ACC112 (cell line): ENCODE measurements at regions not wholly inside any gene's neighbourhood (a gene's known extent, or its start where the extent isn't known, plus 50 kb on each side); places are given as distances from the start of the nearest gene placed in this dataset.

Experiments
- H2AFZ ChIP-seq: fragments of 200-600 bp; sonication (generic); one replicate; pipeline ENCODE4 v1.6.0; 2017; ENCODE audit warnings: antibody characterized with exemption, low read length; ENCODE audit not compliant: unreplicated experiment
- H3K27ac ChIP-seq: fragments of 200-600 bp; sonication (generic); 2 replicates; pipeline ENCODE4 v1.5.1; 2014; ENCODE audit warnings: low read depth, mild to moderate bottlenecking, antibody characterized with exemption, low read length, moderate library complexity
- H3K27me3 ChIP-seq: fragments of 200-600 bp; sonication (generic); 2 replicates; pipeline ENCODE4 v1.6.1; 2014; ENCODE audit warnings: mild to moderate bottlenecking, antibody characterized with exemption, low read length, moderate library complexity, mixed read lengths; ENCODE audit not compliant: insufficient read depth
- H3K36me3 ChIP-seq: fragments of 200-600 bp; sonication (generic); 2 replicates; pipeline ENCODE4 v1.6.1; 2016; ENCODE audit warnings: mild to moderate bottlenecking, antibody characterized with exemption, low read length, moderate library complexity, mixed read lengths; ENCODE audit not compliant: insufficient read depth
- H3K4me1 ChIP-seq: fragments of 200-600 bp; sonication (generic); one replicate; pipeline ENCODE4 v1.6.1; 2016; ENCODE audit warnings: low read length, mixed read lengths; ENCODE audit not compliant: insufficient read depth, unreplicated experiment, control insufficient read depth
- H3K4me3 ChIP-seq: fragments of 200-600 bp; sonication (generic); 2 replicates; pipeline ENCODE4 v1.5.1; 2014; ENCODE audit warnings: mild to moderate bottlenecking, low read depth, low read length
- H3K79me2 ChIP-seq: fragments of 200-600 bp; sonication (generic); one replicate; pipeline ENCODE4 v1.6.0; 2016; ENCODE audit warnings: low read length; ENCODE audit not compliant: control insufficient read depth, unreplicated experiment, insufficient read depth

DNA sequence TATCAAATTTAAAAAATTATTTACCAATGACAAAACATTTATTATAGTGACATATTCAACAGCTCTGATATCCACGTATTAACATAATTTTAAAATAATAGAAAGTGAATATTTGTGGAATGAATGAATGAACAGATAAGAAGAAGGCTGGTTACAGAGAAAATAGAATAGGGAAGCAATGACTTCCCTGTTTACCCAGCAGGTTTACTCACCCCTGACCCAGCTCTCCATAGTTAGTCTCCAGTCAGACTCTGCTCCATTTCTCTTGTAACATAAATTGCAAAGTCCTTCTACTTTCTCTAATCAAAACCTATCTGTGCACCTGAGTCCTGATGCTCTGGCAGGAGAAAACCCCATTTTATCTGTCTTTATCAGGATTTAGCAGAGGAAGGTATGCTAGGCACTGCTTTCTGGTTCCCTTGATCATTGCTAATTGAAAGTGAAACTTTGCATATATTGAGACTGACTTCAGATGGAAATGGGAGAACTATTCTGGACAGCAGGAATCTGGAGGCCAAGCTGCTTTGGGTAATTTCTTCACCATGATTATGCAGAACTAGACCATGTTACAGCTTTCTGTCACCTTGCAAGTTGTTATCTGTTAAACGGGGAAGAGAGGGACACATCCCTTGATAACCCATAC, 363.0 kb downstream of the FAT4 start:
- H3K27me3 ChIP-seq = no peaks in the 10 kb centered on the region
- no peaks in the 10 kb centered on the region for H3K4me1 ChIP-seq
- H3K36me3 ChIP-seq = no peaks in the 10 kb centered on the region
- H3K79me2 ChIP-seq = no peaks in the 10 kb centered on the region
- peak overlapping the region; percentile 52 for H3K4me3 ChIP-seq
- H3K27ac ChIP-seq = no peak overlapping the region
- peak overlapping the region; percentile 62 for H2AFZ ChIP-seq

DNA sequence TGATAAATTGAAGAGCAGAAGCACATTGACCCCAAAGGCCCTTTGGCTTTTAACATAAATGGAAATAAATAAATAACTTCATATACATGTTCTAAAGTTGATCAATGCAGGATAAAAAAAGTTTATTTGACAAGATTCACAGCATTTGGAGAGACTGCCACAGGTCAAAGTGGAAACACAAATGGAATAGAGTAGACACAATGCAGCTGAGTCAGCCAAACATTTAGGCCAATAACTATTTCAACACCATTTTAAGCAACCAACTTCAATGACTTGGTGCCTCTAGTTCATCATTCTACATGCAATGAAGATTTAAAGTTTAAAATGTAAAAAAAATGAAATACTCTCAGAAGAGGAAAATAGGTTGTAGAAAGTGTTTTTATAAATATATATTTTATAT, 365.2 kb downstream of the FAT4 start:
- Histone ChIP-seq H3K27ac (no peak overlapping the region), H3K4me3 (no peak overlapping the region), H3K4me1 (no peaks in the 10 kb centered on the region), H3K27me3 (no peaks in the 10 kb centered on the region), H3K79me2 (no peaks in the 10 kb centered on the region), H3K36me3 (no peaks in the 10 kb centered on the region), H2AFZ (no peak overlapping the region)

DNA sequence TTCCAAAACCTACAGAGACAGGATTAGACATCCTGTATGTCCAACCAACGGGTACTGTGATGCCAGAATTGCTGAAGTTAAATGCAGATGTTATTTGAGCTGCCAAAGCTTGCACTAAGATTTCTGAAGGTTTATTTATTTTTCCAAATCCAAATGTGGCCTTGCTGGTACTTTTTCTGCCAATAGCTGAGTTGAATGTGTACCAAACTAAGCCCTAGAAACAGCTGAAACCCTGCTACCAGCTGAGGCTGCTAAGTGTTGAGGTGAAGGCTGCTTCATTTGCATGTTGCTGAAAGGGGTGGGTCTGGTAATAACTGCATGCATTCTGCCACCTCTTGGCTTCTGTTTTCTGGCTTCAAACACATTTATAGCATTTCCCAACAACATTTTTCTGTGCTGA, 366.5 kb downstream of the FAT4 start:
- Histone ChIP-seq H2AFZ (no peak overlapping the region), H3K27ac (no peak overlapping the region), H3K79me2 (no peaks in the 10 kb centered on the region), H3K4me1 (no peaks in the 10 kb centered on the region), H3K4me3 (no peak overlapping the region), H3K27me3 (no peaks in the 10 kb centered on the region), H3K36me3 (no peaks in the 10 kb centered on the region)

DNA sequence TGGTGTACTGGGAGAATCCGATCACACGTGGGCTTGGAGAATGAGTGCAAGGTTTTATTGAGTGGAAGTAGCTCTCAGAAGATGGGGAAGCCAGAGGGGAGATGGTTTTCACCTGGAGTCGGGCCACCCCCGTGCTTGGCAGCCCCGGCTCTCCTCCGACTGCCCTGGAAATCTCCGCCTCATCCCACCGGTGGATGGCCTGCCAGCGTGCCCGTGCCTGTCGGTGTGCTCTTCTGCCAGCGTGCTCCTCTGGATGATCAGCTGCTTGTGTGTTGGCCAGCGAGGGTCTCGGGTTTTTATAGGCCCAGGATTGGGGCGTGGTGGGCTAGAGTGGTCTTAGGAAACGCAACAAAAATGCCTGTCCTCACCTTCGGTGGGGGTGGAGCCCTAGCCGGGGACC, 368.0 kb downstream of the FAT4 start:
- Histone ChIP-seq H3K79me2 (no peaks in the 10 kb centered on the region), H3K4me1 (no peaks in the 10 kb centered on the region), H3K27ac (no peak overlapping the region), H3K27me3 (no peaks in the 10 kb centered on the region), H3K36me3 (no peaks in the 10 kb centered on the region), H2AFZ (no peak overlapping the region), H3K4me3 (no peak overlapping the region)

DNA sequence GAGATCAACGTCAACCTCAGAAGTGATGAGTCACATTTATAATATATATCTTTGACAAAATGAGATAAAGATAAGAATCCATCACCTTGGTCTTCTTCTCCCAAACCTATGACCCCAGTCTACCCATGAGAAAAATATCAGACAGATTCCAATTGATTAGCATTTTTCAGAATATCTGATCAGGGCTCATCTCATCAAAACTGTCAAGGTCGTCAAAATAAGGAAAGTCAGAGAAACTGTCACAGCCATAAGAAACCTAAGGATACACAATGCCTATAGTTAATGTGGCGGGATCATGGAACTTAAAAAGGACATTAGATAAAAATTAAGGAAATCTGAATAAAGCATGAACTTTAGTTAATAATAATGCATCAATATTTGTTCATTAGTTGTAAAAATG, 374.1 kb downstream of the FAT4 start:
- no peaks in the 10 kb centered on the region for H3K36me3 ChIP-seq
- H3K4me1 ChIP-seq = no peaks in the 10 kb centered on the region

DNA sequence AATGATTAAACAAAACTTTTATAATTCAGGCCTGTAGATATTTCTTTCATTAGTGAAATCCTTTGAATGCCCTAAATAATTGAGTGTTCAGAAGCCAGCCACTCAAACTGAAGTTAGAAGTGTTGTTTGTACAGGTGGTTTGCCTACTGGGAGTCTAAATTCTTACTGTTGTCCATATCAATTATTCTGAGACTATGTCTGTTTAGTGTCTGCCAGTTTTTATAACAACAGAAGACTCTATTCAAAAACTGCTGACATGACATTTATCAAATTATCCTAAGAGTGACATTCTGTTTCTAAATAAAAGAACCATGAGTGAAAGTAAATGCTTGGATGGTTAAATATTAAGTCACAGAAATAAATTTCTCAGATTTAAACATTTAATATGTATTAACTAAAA, 375.1 kb downstream of the FAT4 start:
- Histone ChIP-seq H3K79me2 (no peaks in the 10 kb centered on the region), H3K36me3 (no peaks in the 10 kb centered on the region), H3K4me1 (no peaks in the 10 kb centered on the region), H3K27me3 (no peaks in the 10 kb centered on the region), H3K27ac (no peak overlapping the region), H3K4me3 (no peak overlapping the region), H2AFZ (no peak overlapping the region)

More for the DNA sequence above, 374.1 kb downstream of the FAT4 start:
- no peaks in the 10 kb centered on the region for H3K27me3 ChIP-seq
- H2AFZ ChIP-seq = no peak overlapping the region
- H3K4me3 ChIP-seq = no peak overlapping the region
- H3K27ac ChIP-seq = no peak overlapping the region
- no peaks in the 10 kb centered on the region for H3K79me2 ChIP-seq

DNA sequence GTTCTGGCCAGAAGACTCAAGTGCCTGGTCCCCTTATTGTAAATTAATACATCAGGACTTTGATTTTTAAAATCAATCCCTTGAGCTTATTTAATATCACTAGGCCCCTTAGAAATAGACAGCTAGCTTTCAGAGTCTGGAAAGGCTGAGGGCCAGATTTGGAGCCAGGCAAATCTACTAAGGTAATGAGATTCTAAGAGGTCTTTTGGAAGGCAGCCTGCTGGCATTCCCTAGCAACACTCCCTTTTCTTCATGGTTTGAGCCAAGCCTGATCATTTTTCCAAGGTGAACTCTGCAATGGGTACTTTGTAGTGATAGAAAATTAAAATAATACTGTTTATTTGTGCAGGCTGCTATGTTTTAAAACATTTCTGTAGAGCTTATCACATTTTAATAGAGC, 378.5 kb downstream of the FAT4 start:
- H3K4me1 ChIP-seq = no peaks in the 10 kb centered on the region

DNA sequence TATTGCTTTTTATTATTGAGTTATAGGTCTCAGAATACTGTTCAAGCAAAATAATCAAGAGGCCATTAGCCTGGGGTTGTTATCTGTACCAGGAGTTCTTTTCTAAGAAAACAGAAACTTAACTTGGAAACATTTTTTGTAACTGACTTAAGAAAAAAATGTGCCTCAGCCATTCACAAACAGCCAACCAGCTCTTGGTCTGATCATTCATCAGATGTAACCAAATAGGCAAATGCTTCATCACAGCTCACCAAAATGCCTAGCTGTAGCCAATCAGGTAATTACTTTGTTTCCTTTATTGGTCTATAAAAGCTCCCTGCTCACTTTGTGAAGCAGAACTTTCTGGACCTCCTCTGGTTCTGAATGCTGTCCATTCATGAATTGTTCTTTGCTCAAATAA, 387.7 kb downstream of the FAT4 start:
- Histone ChIP-seq H3K79me2 (no peaks in the 10 kb centered on the region), H3K4me3 (no peak overlapping the region), H3K4me1 (peaks cover 31% of the 10 kb centered on the region), H3K27ac (no peak overlapping the region), H2AFZ (no peak overlapping the region), H3K27me3 (no peaks in the 10 kb centered on the region), H3K36me3 (no peaks in the 10 kb centered on the region)

More for the DNA sequence above, 378.5 kb downstream of the FAT4 start:
- Histone ChIP-seq H2AFZ (no peak overlapping the region), H3K4me3 (no peak overlapping the region), H3K36me3 (no peaks in the 10 kb centered on the region), H3K79me2 (no peaks in the 10 kb centered on the region), H3K27me3 (no peaks in the 10 kb centered on the region), H3K27ac (no peak overlapping the region)

DNA sequence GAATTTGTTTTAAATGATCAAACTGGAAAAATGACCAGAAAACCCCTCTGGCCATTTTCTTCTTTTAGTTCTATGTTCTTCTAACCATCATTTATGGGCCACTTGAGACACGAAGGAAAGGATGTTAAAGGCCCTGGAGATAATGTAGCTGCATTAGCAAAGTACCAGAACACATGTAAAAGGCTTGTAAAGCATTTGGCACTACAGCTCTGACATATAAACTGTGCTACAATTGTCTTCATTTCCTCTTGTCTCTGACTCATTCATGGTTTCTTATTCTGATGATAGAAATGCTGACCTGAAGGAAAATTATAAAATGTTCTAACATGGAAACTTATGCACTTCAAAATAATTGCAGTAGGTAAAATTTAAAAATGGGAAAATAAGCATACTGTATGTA, 388.7 kb downstream of the FAT4 start:
- no peaks in the 10 kb centered on the region for H3K79me2 ChIP-seq
- H3K27ac ChIP-seq = peak overlapping the region; percentile 4; the same call in 1 of the 2 replicates
- peaks cover 31% of the 10 kb centered on the region for H3K4me1 ChIP-seq
- no peak overlapping the region for H2AFZ ChIP-seq
- H3K4me3 ChIP-seq = no peak overlapping the region
- H3K27me3 ChIP-seq = no peaks in the 10 kb centered on the region
- no peaks in the 10 kb centered on the region for H3K36me3 ChIP-seq

DNA sequence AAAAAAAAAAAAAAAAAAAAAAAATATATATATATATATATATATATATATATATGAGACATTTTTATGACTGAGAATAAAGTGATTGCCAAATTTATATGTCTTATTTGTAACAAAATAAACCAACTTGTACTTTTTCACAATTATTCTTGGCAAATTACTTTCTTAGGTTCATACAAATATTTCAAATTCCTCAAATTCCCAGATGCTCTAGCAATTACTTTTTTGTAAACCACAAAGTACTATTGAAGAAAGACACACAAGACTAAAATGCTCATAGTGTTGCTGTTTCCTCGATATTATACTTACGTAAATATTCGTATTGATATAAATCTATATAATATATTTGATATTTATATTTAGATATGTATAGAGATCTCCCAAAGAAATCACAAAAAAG, 390.0 kb downstream of the FAT4 start:
- peak overlapping the region; percentile 55 for H3K27ac ChIP-seq

DNA sequence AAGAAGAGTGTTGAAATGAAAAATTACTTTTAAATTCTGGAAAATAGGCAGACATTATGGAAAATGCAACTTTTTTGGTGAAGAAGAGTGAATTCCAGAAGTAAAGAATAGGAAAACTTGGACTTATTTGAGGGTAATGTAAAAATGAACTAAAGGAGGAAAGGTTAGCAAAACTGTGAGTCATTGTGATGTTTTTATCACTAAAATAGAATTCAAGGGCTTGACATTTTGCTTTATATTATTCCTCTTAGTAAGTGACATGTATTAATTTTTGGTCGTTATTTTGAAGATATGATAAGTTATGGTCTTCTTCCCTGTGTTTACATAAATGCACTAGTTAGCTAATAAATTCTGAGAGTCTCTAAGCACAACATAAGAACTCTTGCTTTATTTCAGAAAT, 390.9 kb downstream of the FAT4 start:
- H2AFZ ChIP-seq = peak overlapping the region; percentile 25
- peaks cover 31% of the 10 kb centered on the region for H3K4me1 ChIP-seq
- peak overlapping the region; percentile 55 for H3K27ac ChIP-seq
- no peaks in the 10 kb centered on the region for H3K27me3 ChIP-seq
- no peaks in the 10 kb centered on the region for H3K79me2 ChIP-seq
- no peaks in the 10 kb centered on the region for H3K36me3 ChIP-seq
- peak overlapping the region; percentile 28; the same call in 1 of the 2 replicates for H3K4me3 ChIP-seq

More for the DNA sequence above, 390.0 kb downstream of the FAT4 start:
- Histone ChIP-seq H3K4me1 (peaks cover 31% of the 10 kb centered on the region), H3K36me3 (no peaks in the 10 kb centered on the region), H2AFZ (no peak overlapping the region), H3K27me3 (no peaks in the 10 kb centered on the region), H3K79me2 (no peaks in the 10 kb centered on the region), H3K4me3 (no peak overlapping the region)
